NOMO-1 treated with dmso at 0.1 percent for 144 hours (cell line): ENCODE measurements at regions not wholly inside any gene's neighbourhood (a gene's known extent, or its start where the extent isn't known, plus 50 kb on each side); places are given as distances from the start of the nearest gene placed in this dataset.

Source experiments
- DNase-seq: peaks from one replicate; lab custom pipeline; 2025; ENCODE audit not compliant: unreplicated experiment; lab: John Stamatoyannopoulos, UW

DNA sequence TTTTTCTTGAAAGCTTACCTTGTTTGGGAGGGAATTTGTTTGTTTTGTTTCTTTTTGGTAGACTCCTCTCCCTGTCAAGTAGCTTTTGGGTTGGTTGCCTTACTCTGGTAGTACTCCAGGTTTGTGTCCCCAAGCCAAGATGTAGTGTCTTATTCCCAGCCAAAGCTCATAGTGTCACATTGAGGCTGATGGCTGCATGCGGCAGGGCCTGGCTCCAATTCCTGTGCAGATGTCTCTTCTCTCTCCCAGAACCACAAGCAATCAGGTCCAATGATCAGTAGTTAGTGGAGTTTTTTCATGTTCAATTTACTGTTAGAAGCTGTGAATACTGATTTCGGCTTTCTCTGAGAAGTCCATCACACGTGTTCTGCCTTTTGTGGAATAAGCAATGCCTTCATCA lies 221.1 kb upstream of the THBS1 start:
- no peak for DNase-seq

GRCh38 chr15:39360452-39360851 lies 220.4 kb upstream of the THBS1 start:
- DNase-seq: no peak

- no peak for DNase-seq
Measured at GRCh38 chr15:39361497-39361896, 219.4 kb upstream of the THBS1 start.

GRCh38 chr15:39362821-39363561 lies 217.9 kb upstream of the THBS1 start:
- no peak for DNase-seq

DNA sequence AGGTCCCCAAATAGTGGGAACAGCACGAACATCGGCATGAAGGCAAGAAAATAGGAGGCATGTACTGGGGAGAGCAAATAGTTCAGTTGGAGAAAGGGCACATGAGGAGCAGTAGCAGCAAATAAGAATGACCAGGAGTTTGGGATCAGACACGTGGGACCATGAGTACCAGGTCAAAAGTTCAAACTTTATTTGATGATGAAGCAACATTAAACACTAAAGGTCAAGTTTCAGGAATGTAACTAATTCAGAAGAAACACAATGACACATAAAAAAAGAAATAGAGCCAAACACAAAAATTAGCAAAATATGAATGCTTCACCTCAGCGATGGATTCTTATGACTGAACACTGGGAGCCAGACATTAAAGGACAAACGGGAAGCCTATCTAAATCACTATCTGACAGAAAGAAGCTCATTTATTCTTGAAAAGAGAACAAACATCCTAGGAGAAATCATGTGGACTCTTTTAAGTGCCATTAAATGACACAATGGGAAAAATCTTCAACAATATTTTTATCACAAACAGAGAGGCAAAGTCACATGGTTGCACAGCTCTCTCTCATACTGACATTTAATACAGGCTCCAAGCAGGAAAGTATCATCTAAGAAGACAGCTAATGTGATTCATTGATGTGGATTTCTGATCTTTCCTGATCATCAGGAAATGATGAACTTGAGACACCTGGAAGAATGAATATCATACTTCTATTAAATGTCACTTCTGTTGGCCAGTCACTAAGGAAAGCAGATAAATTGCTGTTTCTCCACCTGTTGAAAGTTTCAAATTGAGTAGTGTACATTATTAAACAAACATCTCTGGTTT lies 216.9 kb upstream of the THBS1 start:
- DNase-seq: no peak

DNA sequence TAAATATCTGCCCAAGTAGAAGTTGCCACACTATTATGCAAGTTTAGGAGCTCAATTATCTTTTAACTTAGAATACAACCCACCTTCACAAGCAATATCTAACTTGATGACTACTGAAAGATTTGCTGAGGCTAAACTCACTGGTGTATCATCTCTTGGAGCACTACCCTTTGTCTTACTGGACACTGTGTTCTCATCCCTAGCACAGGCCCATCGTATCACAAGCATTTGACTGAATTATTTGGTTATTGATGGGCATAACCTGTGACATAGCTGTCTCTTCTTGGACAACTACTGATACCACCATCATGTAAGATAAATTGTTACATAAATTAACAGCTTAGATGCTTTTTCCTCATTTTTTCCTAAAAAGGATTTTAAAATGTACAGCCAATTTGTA lies 216.2 kb upstream of the THBS1 start:
- DNase-seq: no peak

- no peak for DNase-seq
Measured at GRCh38 chr15:39365161-39365560, 215.7 kb upstream of the THBS1 start.

DNA sequence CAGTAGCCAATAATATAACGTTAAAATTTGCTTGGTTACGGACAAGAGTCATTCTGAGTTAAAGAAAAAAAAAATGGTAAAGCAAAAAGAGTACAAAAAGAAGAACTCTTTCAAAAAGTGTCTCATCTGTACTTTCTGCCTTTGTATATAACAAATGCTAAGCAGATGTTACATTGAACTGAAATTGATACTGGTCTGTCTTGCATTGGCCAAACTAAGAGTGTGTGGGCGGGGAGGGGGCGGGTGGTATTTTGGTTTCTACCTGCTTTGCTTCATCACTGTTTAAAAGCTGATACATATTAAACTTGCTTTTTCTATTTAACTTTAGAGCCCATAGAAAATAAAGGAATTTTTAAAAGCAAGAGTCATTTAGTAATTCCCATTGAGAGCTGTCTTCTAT lies 215.0 kb upstream of the THBS1 start:
- DNase-seq: no peak

DNA sequence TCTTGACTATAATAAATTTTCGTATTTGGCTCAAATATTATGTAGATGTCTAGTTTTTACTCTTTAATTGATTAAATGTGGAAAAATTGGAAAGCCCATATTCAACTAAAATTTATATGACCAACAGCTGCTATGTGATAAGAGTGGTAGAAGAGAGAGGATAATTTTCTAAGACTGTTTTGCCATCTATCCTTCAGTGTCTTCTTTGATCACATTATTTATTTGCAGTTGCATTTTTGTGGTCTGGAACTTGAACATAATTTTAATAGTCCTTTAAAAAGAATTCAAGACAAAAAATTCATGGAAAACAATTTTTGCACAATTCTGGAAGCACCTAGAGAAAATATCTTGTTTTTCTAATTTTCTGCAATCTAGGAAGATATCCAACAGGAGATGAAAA lies 213.3 kb upstream of the THBS1 start:
- DNase-seq: no peak

DNA sequence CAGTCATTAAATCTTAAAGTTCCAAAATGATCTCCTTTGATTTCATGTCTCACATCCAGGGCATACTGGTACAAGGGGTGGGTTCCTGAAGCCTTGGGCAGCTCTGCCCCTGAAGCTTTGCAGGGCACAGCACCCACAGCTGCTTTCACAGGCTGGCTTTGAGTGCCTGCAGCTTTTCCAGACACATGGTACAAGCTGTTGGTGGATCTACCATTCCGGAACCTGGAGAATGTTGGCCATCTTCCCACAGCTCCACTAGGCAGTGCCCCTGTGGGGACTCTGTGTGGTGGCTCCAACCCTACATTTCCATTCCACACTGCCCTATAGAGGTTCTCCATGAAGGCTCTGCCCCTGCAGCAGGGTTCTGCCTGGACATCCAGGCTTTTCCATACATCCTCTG lies 211.1 kb upstream of the THBS1 start:
- DNase-seq: no peak

DNA sequence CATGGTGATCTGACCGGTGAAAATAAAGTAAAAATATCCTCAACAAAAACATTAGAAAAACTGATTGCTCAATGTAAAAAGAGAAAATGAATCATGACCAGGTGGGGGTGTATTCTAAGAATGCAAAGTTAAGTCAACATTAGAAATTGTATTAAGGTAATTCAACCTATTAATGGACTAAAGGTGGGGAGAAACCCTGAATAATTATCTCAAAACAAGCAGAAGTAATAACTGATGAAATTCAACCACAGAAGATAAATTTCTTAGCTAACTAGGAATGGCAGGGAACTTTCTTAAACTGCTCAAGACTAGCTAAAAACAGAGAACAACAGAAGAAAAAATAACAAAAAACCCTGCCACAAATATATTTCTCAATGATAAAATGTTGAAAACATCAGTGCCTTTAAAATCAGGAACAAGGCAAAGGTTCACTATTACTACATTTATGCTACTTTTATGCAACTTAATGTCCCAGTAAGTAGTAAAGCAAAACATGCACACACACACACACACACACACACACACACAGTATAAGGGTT lies 204.4 kb upstream of the THBS1 start:
- peak; percentile 59 for DNase-seq

DNA sequence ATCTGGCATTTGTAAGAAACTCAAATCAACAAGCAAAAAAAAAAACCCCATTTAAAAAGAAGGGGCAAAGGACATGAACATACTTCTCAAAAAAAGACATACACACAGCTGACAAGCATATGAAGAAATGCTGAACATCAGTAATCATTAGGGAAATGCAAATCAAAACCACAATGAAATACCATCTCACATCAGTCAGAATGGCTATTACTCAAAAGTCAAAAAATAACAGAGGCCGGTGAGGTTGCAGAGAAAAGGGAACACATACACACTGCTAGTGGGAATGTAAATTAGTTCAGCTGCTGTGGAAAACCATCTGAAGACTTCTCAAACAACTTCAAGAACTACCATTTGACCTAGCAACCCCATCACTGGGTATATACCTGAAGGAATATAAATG lies 199.4 kb upstream of the THBS1 start:
- no peak for DNase-seq

DNA sequence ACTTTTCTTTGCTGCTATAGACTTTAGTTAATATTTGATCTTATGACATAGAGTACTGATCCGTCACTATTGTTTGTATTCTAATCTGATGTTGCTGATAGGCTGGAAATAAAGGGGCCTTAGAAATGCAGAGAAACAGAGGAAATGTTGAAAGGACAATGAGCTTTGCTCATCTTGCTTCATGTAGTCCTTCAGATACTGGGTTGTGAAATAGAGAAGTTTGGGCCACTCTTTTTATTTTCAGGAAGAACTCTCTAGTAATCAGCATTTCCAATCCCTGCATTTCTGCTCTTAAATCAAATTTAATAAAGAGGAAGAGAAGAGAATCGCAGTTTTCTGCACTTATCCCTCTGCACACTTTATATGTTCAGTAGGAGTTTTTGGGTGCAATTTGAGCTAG lies 192.8 kb upstream of the THBS1 start:
- DNase-seq: peak; percentile 46

DNA sequence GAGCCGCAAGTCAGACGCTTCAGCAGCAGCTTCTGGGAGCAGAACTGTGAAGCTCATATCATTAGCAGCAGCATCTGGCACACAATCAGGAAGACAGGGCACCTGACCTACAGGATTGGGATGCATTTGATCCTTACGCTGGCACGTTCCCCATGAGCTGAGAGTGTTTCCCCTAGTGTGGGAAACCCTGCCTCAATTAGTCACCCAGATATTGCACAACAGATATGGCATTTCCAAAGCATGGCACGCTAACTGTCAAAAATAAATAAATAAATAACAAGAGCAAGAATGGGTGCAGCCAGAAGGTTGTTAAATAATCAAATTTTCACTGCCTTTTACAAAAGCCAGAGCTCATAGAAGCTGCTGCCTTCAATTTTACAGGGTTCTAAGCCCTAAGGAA lies 189.6 kb upstream of the THBS1 start:
- DNase-seq: no peak

DNA sequence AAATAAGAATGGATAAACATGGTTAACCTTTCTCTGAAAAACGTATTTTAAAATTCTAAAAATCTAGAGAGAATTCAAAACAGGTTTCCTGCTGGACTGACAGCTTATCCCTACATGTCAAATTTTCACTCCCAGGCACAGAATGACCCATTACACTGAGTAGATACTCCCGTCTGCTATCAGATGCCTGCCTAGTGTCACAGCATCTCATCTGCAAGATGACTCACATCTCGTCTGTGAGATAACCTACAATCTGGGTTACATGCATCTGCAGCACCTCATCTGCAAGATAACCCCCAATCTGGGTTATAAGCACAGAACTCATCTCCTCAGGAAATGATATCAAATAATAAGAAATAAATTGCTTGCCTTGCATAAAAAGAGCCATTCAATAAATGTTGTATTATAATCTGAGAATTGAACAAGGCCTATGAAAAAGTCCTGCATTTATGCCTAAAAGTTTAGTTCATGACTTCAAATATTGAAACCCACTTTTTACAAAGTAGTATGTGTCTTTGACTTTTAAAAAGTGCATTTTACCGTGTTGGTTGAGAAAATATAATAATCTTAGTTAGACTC lies 188.3 kb upstream of the THBS1 start:
- DNase-seq: no peak

DNA sequence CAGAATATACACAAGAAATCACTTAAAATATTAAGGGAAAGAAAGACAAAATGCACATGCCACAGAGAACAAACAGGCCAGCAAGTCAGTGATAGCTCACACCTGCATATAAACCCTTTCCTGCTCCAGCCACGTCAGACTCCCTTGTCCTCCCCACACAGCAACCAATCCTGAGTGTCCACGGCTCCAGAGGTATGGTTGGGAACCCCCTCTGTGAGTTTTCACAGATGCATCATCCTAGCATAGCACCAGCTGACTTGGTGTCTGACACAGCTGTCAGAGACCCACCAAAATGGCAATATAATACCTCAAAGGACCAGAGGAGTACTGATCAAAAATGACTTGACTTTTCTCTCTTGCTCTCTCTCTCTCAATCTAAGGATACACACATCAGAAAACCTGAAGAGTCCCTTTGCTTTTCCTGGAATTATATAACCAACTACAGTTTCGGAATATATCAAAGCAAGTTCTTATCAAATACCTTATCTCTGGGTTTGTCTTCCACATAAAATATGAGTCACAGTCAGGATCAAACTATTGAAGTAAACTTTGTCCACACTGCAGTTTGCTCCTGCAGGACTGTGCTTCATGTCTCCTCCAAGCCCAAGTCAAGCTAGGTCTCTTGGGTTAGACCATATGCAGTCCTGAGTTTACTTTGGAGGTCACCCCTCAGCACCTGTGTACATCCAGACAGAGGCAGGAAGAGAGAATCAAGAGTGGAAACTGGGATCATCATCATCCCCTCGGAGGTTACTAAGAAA lies 187.1 kb upstream of the THBS1 start:
- DNase-seq: no peak

- DNase-seq: no peak
Measured at GRCh38 chr15:39394496-39394895, 186.4 kb upstream of the THBS1 start.

DNA sequence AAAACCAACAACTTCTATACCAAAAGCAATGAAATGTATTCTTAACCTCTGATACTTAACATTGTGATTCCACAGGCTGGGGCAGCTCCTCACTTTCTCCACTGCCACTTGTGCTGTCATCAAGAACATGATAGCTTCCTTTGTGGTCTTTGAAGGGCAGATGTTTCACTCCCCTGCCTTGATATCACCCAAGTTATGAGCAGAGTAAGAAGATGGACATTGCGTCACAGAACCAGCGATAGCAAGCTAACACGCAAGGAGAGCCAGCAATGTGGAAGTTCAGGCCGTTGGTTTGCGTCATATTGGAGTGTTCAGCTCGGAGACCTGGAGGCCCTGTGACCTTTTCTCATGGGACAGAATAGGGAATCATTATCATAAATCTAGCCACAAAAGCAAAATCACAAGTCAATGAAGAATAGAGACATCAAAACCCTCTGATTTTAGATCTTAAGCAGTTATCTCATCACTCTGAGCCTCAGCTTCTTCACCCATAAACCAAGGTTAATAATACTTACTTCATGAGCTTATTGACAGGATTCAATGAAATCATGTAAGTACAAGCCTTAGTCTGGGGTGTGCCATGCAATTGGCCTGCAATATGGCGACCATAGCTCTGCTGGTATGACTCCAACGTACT lies 183.8 kb upstream of the THBS1 start:
- DNase-seq: peak; percentile 63

DNA sequence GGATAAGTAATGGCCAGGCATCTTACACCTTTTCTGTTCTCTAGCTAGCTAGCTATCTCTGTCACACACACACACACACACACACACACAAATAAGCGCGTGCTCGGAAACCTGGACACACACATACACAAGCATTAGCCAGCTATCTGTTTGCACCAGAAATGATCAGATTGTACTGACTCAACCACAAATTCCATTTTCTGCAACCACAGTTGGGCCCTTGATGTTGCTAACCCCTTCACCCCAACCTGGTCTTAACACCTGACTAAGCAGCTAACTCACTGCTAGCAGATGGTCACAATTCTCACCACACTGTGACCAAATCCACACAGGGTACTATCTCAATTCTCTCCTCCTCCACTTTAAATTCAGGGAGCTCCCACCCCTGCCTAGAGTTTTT lies 183.0 kb upstream of the THBS1 start:
- DNase-seq: no peak

DNA sequence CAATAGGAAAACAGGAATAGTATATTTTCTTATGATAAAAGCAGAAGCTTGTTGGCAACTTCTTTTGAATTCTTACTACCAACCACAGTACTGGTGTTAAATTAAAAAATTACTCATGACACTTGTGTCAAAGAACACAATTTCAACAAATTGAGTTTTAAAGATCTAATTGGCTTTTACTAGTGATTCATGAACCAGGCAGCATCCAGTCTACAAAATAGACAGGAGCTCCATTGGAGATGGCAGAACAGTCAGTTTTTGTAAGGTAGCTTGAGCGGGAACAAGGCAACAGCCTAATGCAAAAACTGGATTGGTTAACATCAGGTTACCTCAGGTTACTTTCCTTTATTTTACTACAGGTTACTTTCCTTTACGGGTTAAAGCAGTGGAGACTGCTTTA lies 181.3 kb upstream of the THBS1 start:
- no peak for DNase-seq

DNA sequence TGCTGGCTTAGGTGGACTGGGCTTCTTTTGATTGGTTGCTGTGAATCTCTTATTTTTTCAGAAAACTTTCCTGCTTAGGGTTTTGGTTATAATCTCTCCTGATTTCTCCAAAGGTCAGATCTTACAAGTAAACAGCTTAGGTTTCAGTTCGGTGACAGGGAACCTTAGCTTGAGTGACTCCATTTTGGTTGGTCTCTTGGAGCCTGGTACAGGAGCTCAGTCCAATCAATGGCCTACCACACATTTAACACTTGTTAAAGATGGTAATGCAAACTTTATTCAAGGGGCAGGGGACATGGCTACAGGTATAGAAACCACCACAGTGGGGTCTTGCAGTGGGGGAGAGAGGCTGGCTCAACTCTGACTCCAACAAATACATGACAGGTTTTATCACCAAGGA lies 180.9 kb upstream of the THBS1 start:
- DNase-seq: no peak
